Neural cell (in vitro differentiated cells): ENCODE measurements at regions not wholly inside any gene's neighbourhood (a gene's known extent, or its start where the extent isn't known, plus 50 kb on each side); places are given as distances from the start of the nearest gene placed in this dataset.

Experiments used
- H2AFZ ChIP-seq: fragments of 200-600, 300-800 bp; sonication (generic), shearing (Covaris generic); 2 replicates; pipeline ENCODE4 v1.6.0; 2014; ENCODE audit warnings: low read depth, mild to moderate bottlenecking, antibody characterized with exemption, low read length, moderate library complexity
- H3F3A ChIP-seq: fragments of 200-600 bp; shearing (Covaris generic); 2 replicates; pipeline ENCODE4 v1.6.1; 2016; ENCODE audit warnings: mild to moderate bottlenecking, moderate library complexity, mixed read lengths, antibody characterized with exemption, low read length; ENCODE audit not compliant: insufficient read depth, poor library complexity, severe bottlenecking
- H3K27ac ChIP-seq: fragments of 200-600, 300-800 bp; sonication (generic), shearing (Covaris generic); 2 replicates; pipeline ENCODE4 v1.5.1; 2014; ENCODE audit warnings: mild to moderate bottlenecking, low read length, moderate library complexity
- H3K27me3 ChIP-seq: fragments of 300-800, 200-600 bp; sonication (generic), shearing (Covaris generic); 2 replicates; pipeline ENCODE4 v1.6.0; 2014; ENCODE audit warnings: mild to moderate bottlenecking, low read depth, low read length, moderate library complexity; ENCODE audit not compliant: insufficient read depth
- H3K36me3 ChIP-seq: fragments of 300-800, 200-600 bp; sonication (generic), shearing (Covaris generic); 2 replicates; pipeline ENCODE4 v1.5.1; 2014; ENCODE audit warnings: mild to moderate bottlenecking, antibody characterized with exemption, low read length, moderate library complexity; ENCODE audit not compliant: insufficient read depth
- H3K4me2 ChIP-seq: fragments of 300-800, 200-600 bp; sonication (generic), shearing (Covaris generic); 2 replicates; pipeline ENCODE4 v1.6.0; 2014; ENCODE audit warnings: mild to moderate bottlenecking, low read length
- H3K4me3 ChIP-seq: fragments of 300-800, 200-600 bp; sonication (generic), shearing (Covaris generic); 2 replicates; pipeline ENCODE4 v1.5.1; 2014; ENCODE audit warnings: mild to moderate bottlenecking, low read length, moderate library complexity
- H3K79me2 ChIP-seq: fragments of 200-600 bp; shearing (Covaris generic); replicated peaks from 2 replicates; pipeline ENCODE4 v1.6.0; 2014; ENCODE audit warnings: mild to moderate bottlenecking, low read length, moderate library complexity; ENCODE audit not compliant: insufficient read depth
- H3K9ac ChIP-seq: fragments of 300-800, 200-600 bp; sonication (generic), shearing (Covaris generic); 2 replicates; pipeline ENCODE4 v1.6.1; 2016; ENCODE audit warnings: mild to moderate bottlenecking, low read length, mixed read lengths
- H3K9me2 ChIP-seq: fragments of 200-600 bp; shearing (Covaris generic); 2 replicates; pipeline ENCODE4 v1.6.1; 2016; ENCODE audit warnings: mild to moderate bottlenecking, low read length, mixed read lengths; ENCODE audit not compliant: insufficient read depth
- H3K9me3 ChIP-seq: fragments of 200-600, 300-800 bp; sonication (generic), shearing (Covaris generic); 2 replicates; pipeline ENCODE4 v1.6.1; 2016; ENCODE audit warnings: mild to moderate bottlenecking, mixed run types, low read length, moderate library complexity, mixed read lengths
- H4K20me1 ChIP-seq: fragments of 200-600 bp; shearing (Covaris generic); 2 replicates; pipeline ENCODE4 v1.6.1; 2016; ENCODE audit warnings: mild to moderate bottlenecking, mixed run types; ENCODE audit not compliant: insufficient read depth
- EP300 ChIP-seq: fragments of 450-650 bp; conservative IDR thresholded peaks from 2 replicates; pipeline ENCODE4 v1.6.1; 2014; ENCODE audit warnings: antibody characterized with exemption, mild to moderate bottlenecking, moderate library complexity; ENCODE audit not compliant: poor library complexity, severe bottlenecking
- EZH2 ChIP-seq: fragments of 200-600, 300-800 bp; shearing (Covaris generic), sonication (generic); IDR thresholded peaks from 2 replicates; pipeline ENCODE4 v1.6.1; 2014; ENCODE audit warnings: antibody characterized with exemption, low read length, borderline replicate concordance, mild to moderate bottlenecking; ENCODE audit not compliant: insufficient read depth, poor library complexity, severe bottlenecking
- MXI1 ChIP-seq: fragments of 450-650 bp; conservative IDR thresholded peaks from 2 replicates; pipeline ENCODE4 v1.6.1; 2014; ENCODE audit warnings: antibody characterized with exemption, mild to moderate bottlenecking; ENCODE audit not compliant: poor library complexity, severe bottlenecking
- POLR2AphosphoS5 ChIP-seq: IDR thresholded peaks from 2 replicates; pipeline ENCODE4 v1.6.1; 2012
- RAD21 ChIP-seq: fragments of 450-650 bp; conservative IDR thresholded peaks from 2 replicates; pipeline ENCODE4 v1.6.1; 2014; ENCODE audit warnings: antibody characterized with exemption, mild to moderate bottlenecking, moderate library complexity
- SMC3 ChIP-seq: fragments of 450-650 bp; conservative IDR thresholded peaks from 2 replicates; pipeline ENCODE4 v1.6.1; 2014; ENCODE audit warnings: antibody characterized with exemption, mild to moderate bottlenecking, moderate library complexity; ENCODE audit not compliant: poor library complexity
- TAF1 ChIP-seq: IDR thresholded peaks from 2 replicates; pipeline ENCODE4 v1.6.1; 2012; ENCODE audit warnings: low read depth
- TF ChIP-seq, protein P1 (sequence below): IDR thresholded peaks from 2 replicates; pipeline ENCODE4 v1.6.1; 2012; ENCODE audit warnings: borderline replicate concordance
- TF ChIP-seq, protein P2 (sequence below): fragments of 450-650 bp; IDR thresholded peaks from 2 replicates; pipeline ENCODE4 v1.5.1; 2014; ENCODE audit warnings: antibody characterized with exemption, mild to moderate bottlenecking, moderate library complexity; ENCODE audit not compliant: poor library complexity, severe bottlenecking

DNA sequence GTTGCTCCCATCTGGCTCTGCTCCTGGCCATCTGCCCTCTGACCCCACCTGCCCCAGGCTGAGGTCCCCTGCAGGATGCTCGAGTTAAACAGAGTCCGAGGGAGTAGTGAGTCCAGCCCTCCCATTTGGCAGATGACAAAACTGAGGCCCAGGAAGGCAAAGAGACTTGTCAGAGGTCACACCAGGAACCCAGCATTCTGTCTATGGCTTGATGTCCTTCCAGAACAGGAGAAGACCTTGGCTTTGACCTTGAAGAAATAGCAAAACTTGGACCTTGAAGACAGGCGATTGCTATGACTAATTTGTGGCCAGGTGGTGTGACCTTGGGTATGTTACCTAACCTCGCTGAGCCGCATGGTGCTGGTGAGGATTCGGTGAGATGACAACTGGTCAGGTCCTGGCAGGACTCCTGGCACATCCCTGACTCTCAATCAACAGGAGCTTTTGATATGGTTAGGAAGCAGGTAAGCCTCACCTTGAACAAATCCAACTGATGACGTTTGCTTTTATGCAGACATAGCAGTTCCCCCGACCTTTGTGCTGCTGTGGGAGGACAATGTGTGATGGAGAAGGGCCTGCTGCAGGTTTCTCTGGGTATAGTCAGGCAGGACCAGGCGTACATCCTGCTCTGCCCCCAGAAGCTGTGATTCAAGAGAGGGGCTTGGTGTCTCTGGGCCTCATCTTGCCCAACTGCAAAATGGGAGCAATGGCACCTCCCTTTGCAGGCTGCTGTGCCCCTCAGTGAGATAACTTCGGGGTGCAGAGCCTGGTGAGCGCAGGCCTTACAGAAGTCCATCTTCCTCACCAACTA lies 198.7 kb downstream of the C9orf50 start:
- Histone ChIP-seq H3F3A (no peaks in the 10 kb centered on the region), H3K27me3 (no peaks in the 10 kb centered on the region), H3K4me3 (no peak overlapping the region), H3K79me2 (no peaks in the 10 kb centered on the region), H3K9me3 (no peaks in the 10 kb centered on the region), H3K4me2 (no peak overlapping the region), H4K20me1 (no peaks in the 10 kb centered on the region), H3K9me2 (no peaks in the 10 kb centered on the region), H3K36me3 (no peaks in the 10 kb centered on the region), H2AFZ (no peak overlapping the region), H3K27ac (no peak overlapping the region), H3K9ac (no peak overlapping the region)
- no peak for TF ChIP-seq TAF1
- no peak for TF ChIP-seq POLR2AphosphoS5
- TF ChIP-seq, protein P1, sequence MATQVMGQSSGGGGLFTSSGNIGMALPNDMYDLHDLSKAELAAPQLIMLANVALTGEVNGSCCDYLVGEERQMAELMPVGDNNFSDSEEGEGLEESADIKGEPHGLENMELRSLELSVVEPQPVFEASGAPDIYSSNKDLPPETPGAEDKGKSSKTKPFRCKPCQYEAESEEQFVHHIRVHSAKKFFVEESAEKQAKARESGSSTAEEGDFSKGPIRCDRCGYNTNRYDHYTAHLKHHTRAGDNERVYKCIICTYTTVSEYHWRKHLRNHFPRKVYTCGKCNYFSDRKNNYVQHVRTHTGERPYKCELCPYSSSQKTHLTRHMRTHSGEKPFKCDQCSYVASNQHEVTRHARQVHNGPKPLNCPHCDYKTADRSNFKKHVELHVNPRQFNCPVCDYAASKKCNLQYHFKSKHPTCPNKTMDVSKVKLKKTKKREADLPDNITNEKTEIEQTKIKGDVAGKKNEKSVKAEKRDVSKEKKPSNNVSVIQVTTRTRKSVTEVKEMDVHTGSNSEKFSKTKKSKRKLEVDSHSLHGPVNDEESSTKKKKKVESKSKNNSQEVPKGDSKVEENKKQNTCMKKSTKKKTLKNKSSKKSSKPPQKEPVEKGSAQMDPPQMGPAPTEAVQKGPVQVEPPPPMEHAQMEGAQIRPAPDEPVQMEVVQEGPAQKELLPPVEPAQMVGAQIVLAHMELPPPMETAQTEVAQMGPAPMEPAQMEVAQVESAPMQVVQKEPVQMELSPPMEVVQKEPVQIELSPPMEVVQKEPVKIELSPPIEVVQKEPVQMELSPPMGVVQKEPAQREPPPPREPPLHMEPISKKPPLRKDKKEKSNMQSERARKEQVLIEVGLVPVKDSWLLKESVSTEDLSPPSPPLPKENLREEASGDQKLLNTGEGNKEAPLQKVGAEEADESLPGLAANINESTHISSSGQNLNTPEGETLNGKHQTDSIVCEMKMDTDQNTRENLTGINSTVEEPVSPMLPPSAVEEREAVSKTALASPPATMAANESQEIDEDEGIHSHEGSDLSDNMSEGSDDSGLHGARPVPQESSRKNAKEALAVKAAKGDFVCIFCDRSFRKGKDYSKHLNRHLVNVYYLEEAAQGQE: no peak
- TF ChIP-seq MXI1: no peak
- no peak for TF ChIP-seq EZH2
- TF ChIP-seq EP300: no peak
- TF ChIP-seq RAD21: no peak
- TF ChIP-seq, protein P2, sequence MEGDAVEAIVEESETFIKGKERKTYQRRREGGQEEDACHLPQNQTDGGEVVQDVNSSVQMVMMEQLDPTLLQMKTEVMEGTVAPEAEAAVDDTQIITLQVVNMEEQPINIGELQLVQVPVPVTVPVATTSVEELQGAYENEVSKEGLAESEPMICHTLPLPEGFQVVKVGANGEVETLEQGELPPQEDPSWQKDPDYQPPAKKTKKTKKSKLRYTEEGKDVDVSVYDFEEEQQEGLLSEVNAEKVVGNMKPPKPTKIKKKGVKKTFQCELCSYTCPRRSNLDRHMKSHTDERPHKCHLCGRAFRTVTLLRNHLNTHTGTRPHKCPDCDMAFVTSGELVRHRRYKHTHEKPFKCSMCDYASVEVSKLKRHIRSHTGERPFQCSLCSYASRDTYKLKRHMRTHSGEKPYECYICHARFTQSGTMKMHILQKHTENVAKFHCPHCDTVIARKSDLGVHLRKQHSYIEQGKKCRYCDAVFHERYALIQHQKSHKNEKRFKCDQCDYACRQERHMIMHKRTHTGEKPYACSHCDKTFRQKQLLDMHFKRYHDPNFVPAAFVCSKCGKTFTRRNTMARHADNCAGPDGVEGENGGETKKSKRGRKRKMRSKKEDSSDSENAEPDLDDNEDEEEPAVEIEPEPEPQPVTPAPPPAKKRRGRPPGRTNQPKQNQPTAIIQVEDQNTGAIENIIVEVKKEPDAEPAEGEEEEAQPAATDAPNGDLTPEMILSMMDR: no peak
- no peak for TF ChIP-seq SMC3

DNA sequence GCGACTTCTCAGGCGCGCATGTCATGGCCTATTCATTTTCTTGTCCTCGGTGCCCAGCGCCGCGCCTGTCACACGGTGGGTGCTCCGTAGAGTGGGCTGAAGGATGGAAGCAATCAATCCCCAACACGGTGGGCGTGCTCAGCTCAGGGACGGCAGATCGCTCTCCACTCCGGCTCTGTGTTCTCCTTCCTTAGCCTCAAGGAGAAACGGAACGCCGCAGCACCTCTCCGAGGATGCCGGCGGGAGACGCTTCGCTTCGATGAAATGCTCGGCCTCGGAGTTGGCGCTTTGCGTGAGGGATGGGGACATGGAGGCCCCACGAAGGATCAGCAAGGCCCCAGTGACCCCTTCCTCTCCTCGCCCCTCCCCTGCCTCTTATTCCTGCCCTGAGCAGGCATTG lies 199.5 kb downstream of the C9orf50 start:
- Histone ChIP-seq H3K9ac (no peak overlapping the region), H3F3A (no peaks in the 10 kb centered on the region), H3K27ac (no peak overlapping the region), H3K27me3 (no peaks in the 10 kb centered on the region), H3K36me3 (no peaks in the 10 kb centered on the region), H3K4me3 (no peak overlapping the region), H3K9me2 (no peaks in the 10 kb centered on the region), H3K9me3 (no peaks in the 10 kb centered on the region), H4K20me1 (no peaks in the 10 kb centered on the region), H2AFZ (no peak overlapping the region), H3K79me2 (no peaks in the 10 kb centered on the region), H3K4me2 (no peak overlapping the region)
- TF ChIP-seq EZH2: no peak
- TF ChIP-seq RAD21: no peak
